ENCODE measurements at regions not wholly inside any gene's neighbourhood (a gene's known extent, or its start where the extent isn't known, plus 50 kb on each side); places are given as distances from the start of the nearest gene placed in this dataset.

DNA sequence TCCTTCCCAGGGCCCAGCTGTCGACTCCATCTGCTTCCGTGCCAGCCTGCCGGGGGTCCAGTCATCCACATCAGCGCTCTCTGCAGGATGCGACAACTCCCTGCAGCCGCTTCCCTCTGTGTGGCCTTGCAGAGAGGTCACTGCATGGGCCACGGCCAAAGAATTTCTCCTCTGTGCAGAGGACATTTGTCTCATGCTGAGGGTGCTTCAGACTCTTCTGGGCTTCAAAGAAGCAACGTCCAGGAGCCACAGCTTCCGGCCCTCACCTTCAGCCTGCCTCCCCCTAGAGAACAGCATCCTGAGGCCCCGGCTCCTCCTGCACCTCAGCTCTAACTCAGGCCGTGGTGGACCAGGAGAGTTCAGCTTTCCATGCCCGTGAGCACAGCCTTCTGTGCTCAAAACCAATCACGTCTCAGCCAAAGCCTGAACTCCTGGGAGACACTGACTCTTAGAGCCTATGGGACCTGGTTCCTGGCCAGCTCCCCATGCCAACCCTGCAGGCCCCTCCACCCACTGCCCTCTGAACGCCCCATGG lies 258.9 kb downstream of the BRD1 start:
- no peak for TF ChIP-seq POLR2AphosphoS5 (IDR thresholded peaks at IDR 0.05; ENCODE audit: low read depth, low read length)
- no peak for TF ChIP-seq TAF1 (IDR thresholded peaks at IDR 0.05; ENCODE audit: low read depth, low read length)
- TF ChIP-seq POLR2A (IDR thresholded peaks at IDR 0.05; ENCODE audit: low read depth, low read length) = no peak
- TF ChIP-seq POU2F2 (IDR thresholded peaks at IDR 0.05; ENCODE audit: low read depth, low read length) = no peak

Data from GM12891 (cell line).